ENCODE measurements at regions not wholly inside any gene's neighbourhood (a gene's known extent, or its start where the extent isn't known, plus 50 kb on each side); places are given as distances from the start of the nearest gene placed in this dataset.
A peak's percentile ranks its signal among the peaks of the same experiment; 100 is the strongest.

DNA sequence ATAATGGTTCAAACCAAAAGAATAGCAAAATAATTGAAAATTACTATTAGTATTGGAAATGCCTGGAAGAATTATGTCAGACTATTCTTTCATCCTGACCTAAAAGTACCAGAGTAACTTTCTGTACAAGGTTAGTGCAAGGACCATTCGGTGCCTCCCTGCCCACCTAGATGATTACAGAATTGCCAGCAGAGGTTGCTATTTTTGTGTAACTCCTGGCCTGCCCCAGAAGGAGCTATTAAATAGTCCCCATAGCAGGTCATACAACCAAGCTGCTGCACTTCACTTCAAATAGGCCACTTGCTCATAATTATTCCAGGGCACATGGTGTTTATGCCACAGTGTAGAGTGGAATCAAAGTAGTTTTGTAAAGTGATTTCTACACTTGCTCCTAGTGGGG is 831.1 kb upstream of the PABPC4L start:
- H3K4me3 ChIP-seq = no peak overlapping the region
- DNase-seq (ENCODE audit: low read depth, low spot score) = no peak
- no peaks in the 10 kb centered on the region for H3K9me3 ChIP-seq (ENCODE audit: low read depth, low read length)
- H3K27ac ChIP-seq = no peak overlapping the region
- H3K9ac ChIP-seq (ENCODE audit: insufficient read length) = no peak overlapping the region
- no peaks in the 10 kb centered on the region for H3K36me3 ChIP-seq (ENCODE audit: insufficient read depth, low read length)
- TF ChIP-seq POLR2AphosphoS5 (IDR thresholded peaks at IDR 0.05; ENCODE audit: borderline replicate concordance, low read depth, low read length) = no peak
- TF ChIP-seq FOXP2 (optimal IDR thresholded peaks at IDR 0.05; ENCODE audit: control extremely low read depth, extremely low read length, insufficient read depth) = no peak
- TF ChIP-seq EZH2 (IDR thresholded peaks at IDR 0.05) = no peak

GRCh38 chr4:135015771-135016170 is 814.2 kb upstream of the PABPC4L start:
- Histone ChIP-seq H3K9ac (ENCODE audit: insufficient read length) (peak overlapping the region; percentile 54), H3K27ac (peak overlapping the region; percentile 93), H3K9me3 (ENCODE audit: low read depth, low read length) (no peaks in the 10 kb centered on the region), H3K4me3 (peak overlapping the region; percentile 70), H3K36me3 (ENCODE audit: insufficient read depth, low read length) (no peaks in the 10 kb centered on the region; the same call in 1 of the 2 replicates)
- TF ChIP-seq EZH2 (IDR thresholded peaks at IDR 0.05) (no peak), FOXP2 (optimal IDR thresholded peaks at IDR 0.05; ENCODE audit: control extremely low read depth, extremely low read length, insufficient read depth) (no peak), POLR2AphosphoS5 (IDR thresholded peaks at IDR 0.05; ENCODE audit: borderline replicate concordance, low read depth, low read length) (no peak)
- DNase-seq (ENCODE audit: low read depth, low spot score) = no peak

DNA sequence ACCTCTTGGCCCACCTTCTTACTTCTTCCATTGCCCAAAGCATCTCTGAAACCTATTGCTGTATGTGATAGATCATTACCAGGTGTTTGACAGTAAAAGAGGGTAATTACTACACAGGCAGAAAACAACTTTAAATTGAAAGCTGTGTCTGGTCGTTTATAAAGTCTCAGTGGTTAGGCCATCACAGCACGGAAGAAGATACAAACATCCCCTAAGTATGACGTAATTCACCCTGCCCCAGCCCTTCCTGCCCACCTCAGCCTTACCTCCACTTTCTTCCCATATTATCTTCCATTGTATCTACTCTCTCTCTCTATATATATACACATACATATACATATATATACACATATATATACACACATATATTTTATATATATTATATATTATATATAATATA is 805.8 kb upstream of the PABPC4L start:
- H3K36me3 ChIP-seq (ENCODE audit: insufficient read depth, low read length) = no peaks in the 10 kb centered on the region

GRCh38 chr4:134999169-134999568 is 797.6 kb upstream of the PABPC4L start:
- no peak for DNase-seq (ENCODE audit: low read depth, low spot score)
- Histone ChIP-seq H3K36me3 (ENCODE audit: insufficient read depth, low read length) (no peaks in the 10 kb centered on the region), H3K27ac (no peak overlapping the region), H3K9ac (ENCODE audit: insufficient read length) (no peak overlapping the region), H3K9me3 (ENCODE audit: low read depth, low read length) (no peaks in the 10 kb centered on the region), H3K4me3 (no peak overlapping the region)
- no peak for TF ChIP-seq POLR2AphosphoS5 (IDR thresholded peaks at IDR 0.05; ENCODE audit: borderline replicate concordance, low read depth, low read length)
- no peak for TF ChIP-seq EZH2 (IDR thresholded peaks at IDR 0.05)
- TF ChIP-seq FOXP2 (optimal IDR thresholded peaks at IDR 0.05; ENCODE audit: control extremely low read depth, extremely low read length, insufficient read depth) = no peak

More for the DNA sequence above, 805.8 kb upstream of the PABPC4L start:
- TF ChIP-seq EZH2 (IDR thresholded peaks at IDR 0.05) = no peak
- Histone ChIP-seq H3K9me3 (ENCODE audit: low read depth, low read length) (no peaks in the 10 kb centered on the region), H3K27ac (no peak overlapping the region), H3K4me3 (no peak overlapping the region), H3K9ac (ENCODE audit: insufficient read length) (no peak overlapping the region)
- no peak for DNase-seq (ENCODE audit: low read depth, low spot score)

- no peak overlapping the region for H3K9ac ChIP-seq (ENCODE audit: insufficient read length)
- no peaks in the 10 kb centered on the region for H3K36me3 ChIP-seq (ENCODE audit: insufficient read depth, low read length)
- H3K9me3 ChIP-seq (ENCODE audit: low read depth, low read length) = no peaks in the 10 kb centered on the region
- no peak for DNase-seq (ENCODE audit: low read depth, low spot score)
- H3K4me3 ChIP-seq = no peak overlapping the region
- H3K27ac ChIP-seq = no peak overlapping the region
- TF ChIP-seq FOXP2 (optimal IDR thresholded peaks at IDR 0.05; ENCODE audit: control extremely low read depth, extremely low read length, insufficient read depth) (no peak), EZH2 (IDR thresholded peaks at IDR 0.05) (no peak), POLR2AphosphoS5 (IDR thresholded peaks at IDR 0.05; ENCODE audit: borderline replicate concordance, low read depth, low read length) (no peak)
These were observed 760.4 kb upstream of the PABPC4L start for GRCh38 chr4:134961963-134962362.

DNA sequence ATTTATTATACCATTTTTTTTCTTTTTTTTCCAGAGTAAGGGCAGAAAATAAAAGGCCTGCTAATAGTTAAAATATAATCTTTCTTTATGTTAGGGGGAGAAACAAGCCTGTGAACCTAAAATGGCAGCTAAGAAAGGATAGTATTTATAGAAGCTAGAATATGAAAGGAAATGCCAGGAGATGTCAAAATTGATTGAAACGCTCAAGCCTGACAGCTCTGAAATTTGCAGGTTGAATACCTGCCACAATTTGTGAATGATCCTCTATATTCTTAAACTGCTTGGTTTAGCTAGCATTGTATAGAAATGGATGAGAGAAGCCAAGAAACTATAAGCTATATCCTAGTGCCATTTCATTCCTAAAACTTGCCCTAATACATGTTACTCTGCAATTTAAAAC is 757.3 kb upstream of the PABPC4L start:
- Histone ChIP-seq H3K9me3 (ENCODE audit: low read depth, low read length) (no peaks in the 10 kb centered on the region), H3K9ac (ENCODE audit: insufficient read length) (no peak overlapping the region), H3K36me3 (ENCODE audit: insufficient read depth, low read length) (no peaks in the 10 kb centered on the region), H3K27ac (no peak overlapping the region), H3K4me3 (no peak overlapping the region)
- TF ChIP-seq EZH2 (IDR thresholded peaks at IDR 0.05) (no peak), POLR2AphosphoS5 (IDR thresholded peaks at IDR 0.05; ENCODE audit: borderline replicate concordance, low read depth, low read length) (no peak), FOXP2 (optimal IDR thresholded peaks at IDR 0.05; ENCODE audit: control extremely low read depth, extremely low read length, insufficient read depth) (no peak)
- DNase-seq (ENCODE audit: low read depth, low spot score) = no peak

- H3K4me3 ChIP-seq = no peak overlapping the region
- no peaks in the 10 kb centered on the region for H3K36me3 ChIP-seq (ENCODE audit: insufficient read depth, low read length)
- H3K9ac ChIP-seq (ENCODE audit: insufficient read length) = no peak overlapping the region
- TF ChIP-seq POLR2AphosphoS5 (IDR thresholded peaks at IDR 0.05; ENCODE audit: borderline replicate concordance, low read depth, low read length) (no peak), EZH2 (IDR thresholded peaks at IDR 0.05) (no peak), FOXP2 (optimal IDR thresholded peaks at IDR 0.05; ENCODE audit: control extremely low read depth, extremely low read length, insufficient read depth) (no peak)
- no peak overlapping the region for H3K27ac ChIP-seq
- H3K9me3 ChIP-seq (ENCODE audit: low read depth, low read length) = no peaks in the 10 kb centered on the region
- no peak for DNase-seq (ENCODE audit: low read depth, low spot score)
These were observed 753.5 kb upstream of the PABPC4L start for GRCh38 chr4:134955059-134955458.

DNA sequence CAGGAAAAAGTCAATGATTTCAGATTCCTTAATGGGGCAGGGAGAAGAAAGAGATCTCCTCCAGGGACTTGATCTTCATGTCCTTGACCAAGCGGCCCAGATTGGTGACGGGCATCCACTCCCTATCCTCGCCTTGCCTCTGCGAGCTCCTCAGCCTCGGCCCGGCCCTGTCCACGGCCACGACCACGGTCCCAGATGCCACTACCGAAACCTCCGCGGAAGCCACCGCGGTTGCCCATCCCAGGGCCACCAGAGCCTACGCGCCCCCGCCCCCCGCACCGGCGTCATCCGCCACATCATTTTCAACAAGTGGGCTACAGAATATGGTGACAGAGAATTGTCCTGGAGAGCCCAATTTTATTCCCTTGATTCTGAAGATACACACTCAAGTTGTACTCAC is 751.2 kb upstream of the PABPC4L start:
- DNase-seq (ENCODE audit: low read depth, low spot score) = no peak
- no peaks in the 10 kb centered on the region for H3K9me3 ChIP-seq (ENCODE audit: low read depth, low read length)
- no peaks in the 10 kb centered on the region for H3K36me3 ChIP-seq (ENCODE audit: insufficient read depth, low read length)
- H3K4me3 ChIP-seq = no peak overlapping the region
- H3K9ac ChIP-seq (ENCODE audit: insufficient read length) = no peak overlapping the region
- H3K27ac ChIP-seq = no peak overlapping the region
- TF ChIP-seq FOXP2 (optimal IDR thresholded peaks at IDR 0.05; ENCODE audit: control extremely low read depth, extremely low read length, insufficient read depth) (no peak), POLR2AphosphoS5 (IDR thresholded peaks at IDR 0.05; ENCODE audit: borderline replicate concordance, low read depth, low read length) (no peak), EZH2 (IDR thresholded peaks at IDR 0.05) (no peak)

GRCh38 chr4:134952305-134952704 is 750.7 kb upstream of the PABPC4L start:
- DNase-seq (ENCODE audit: low read depth, low spot score) = no peak

More at GRCh38 chr4:134952305-134952704, 750.7 kb upstream of the PABPC4L start:
- Histone ChIP-seq H3K9me3 (ENCODE audit: low read depth, low read length) (no peaks in the 10 kb centered on the region), H3K36me3 (ENCODE audit: insufficient read depth, low read length) (no peaks in the 10 kb centered on the region), H3K9ac (ENCODE audit: insufficient read length) (no peak overlapping the region), H3K4me3 (no peak overlapping the region), H3K27ac (no peak overlapping the region)
- no peak for TF ChIP-seq EZH2 (IDR thresholded peaks at IDR 0.05)
- TF ChIP-seq POLR2AphosphoS5 (IDR thresholded peaks at IDR 0.05; ENCODE audit: borderline replicate concordance, low read depth, low read length) = no peak
- no peak for TF ChIP-seq FOXP2 (optimal IDR thresholded peaks at IDR 0.05; ENCODE audit: control extremely low read depth, extremely low read length, insufficient read depth)

All from SK-N-MC (cell line).